HG03064 (cell line): ENCODE measurements at regions not wholly inside any gene's neighbourhood (a gene's known extent, or its start where the extent isn't known, plus 50 kb on each side); places are given as distances from the start of the nearest gene placed in this dataset.
A peak's percentile ranks its signal among the peaks of the same experiment; 100 is the strongest.

ENCODE experiments used
- ATAC-seq: cut with Tn5 transposase; IDR thresholded peaks from one replicate; pipeline ENCODE4 v1.9.1; 2021; ENCODE audit warnings: low read depth; ENCODE audit not compliant: unreplicated experiment

DNA sequence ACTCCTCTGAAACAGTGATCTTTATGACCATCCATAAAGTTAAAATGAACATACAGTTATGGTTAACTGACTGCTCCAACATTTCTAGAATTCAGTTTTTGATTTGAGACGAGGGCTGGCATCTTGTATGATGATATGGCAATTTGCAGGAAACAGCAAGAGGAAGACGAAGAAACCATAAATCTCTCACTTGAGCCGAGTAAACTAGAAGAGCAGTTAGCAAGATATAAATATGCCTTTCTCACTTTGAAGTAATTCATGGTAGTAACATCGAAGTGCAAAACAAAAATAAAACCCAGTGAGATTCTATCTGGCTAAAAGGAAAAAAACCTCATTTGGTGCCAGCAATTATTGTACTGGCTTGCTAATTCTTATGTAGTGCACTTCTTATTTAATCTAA, 139.0 kb upstream of the SPRY1 start:
- ATAC-seq, result no peak

DNA sequence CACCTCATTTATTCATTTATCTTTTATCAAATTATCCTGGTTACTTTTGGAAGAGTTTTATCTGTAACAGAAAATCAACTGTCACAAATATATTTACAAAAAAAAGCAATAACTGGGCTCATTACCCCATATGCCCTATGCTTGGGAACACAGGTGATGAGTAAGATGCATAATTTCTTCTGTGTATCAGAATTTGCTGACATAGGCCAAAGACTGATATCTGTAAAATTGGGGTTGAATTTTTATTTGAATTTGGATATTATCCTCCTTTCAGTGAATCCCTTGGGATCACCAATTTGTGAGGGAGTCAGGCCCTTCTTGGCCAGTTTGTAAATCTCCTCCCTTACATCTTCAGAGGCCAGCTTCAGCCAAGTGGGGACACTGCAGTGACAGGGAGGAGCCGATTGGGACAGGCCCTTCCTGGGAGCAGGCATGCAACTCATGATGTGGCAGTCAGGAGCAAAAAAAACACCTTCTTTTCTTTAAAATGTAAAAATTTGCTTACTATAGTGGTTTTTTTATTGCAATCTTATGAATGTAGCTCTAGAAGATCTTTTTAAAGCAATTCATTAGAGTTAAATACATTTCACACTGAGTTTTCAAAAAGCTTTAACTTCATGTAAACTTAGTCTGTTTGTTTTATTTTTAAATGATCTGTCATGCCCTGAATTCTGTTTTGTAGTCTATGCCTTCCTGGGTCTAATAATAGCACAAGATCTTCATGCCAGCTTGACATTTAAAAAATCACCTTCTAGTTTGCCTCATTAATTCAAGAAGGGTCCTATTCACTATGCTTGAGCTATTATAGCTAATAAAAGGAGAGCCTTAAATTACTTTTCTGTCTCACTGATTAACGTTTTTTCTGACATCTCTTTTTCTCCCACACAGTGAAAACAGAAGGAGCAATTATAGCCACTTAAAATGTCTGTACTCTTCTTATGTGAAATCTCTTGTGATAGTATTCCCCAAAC, 136.6 kb upstream of the SPRY1 start:
- no peak for ATAC-seq

DNA sequence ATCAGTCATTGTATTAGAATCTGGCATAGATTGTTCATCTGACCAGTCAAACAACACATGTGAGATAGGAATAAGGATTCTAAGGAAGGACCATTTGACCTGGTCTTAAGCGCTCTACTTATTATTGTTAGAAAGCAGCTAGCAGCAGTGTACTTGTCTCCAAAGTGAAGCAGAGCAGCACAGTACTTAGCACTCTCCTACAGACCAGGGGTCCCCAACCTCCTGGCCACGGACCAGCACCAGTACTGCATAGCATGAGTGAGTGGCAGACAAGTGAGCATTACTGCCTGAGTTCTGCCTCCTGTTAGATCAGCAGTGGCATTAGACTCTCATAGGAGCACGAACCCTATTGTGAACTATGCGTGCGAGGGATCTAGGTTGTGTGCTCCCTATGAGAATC, 135.9 kb upstream of the SPRY1 start:
- ATAC-seq, result no peak

DNA sequence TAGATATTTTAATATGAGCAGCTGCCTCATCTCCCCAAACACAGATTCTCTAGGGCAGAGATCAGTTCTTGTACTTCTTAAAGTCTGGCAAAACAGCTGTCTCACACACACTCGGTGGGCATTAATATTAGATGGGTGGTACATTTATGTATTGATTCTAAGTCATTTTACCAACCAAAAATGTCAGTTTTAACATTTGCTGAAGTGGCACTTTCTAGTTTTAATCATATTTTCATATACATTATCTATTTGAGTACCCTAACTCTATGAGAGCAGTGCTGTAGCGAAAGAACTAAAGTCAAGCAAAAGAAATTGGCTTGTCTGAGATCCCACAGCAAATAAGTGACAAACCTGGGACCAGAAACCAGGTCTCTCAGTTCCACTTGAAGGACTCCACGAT, 134.5 kb upstream of the SPRY1 start:
- no peak for ATAC-seq

DNA sequence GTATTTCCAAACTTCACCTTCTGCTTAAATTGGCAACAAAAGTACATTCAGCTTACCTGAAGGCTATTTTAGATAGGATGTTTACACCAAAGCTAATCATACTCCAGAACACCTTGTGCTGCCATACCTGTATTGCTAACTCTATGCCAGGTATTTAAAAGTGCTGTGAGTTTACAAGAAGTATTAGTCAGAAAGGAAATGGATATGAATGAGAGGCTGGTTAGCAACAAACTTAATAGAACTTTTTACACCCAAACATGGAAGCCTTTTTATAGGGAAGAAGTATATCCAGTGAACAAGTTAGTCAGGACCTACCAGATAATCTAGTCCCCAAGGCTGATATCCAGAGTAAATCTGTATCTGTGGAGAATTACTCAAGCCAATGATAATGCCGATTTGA, 131.2 kb upstream of the SPRY1 start:
- no peak for ATAC-seq

DNA sequence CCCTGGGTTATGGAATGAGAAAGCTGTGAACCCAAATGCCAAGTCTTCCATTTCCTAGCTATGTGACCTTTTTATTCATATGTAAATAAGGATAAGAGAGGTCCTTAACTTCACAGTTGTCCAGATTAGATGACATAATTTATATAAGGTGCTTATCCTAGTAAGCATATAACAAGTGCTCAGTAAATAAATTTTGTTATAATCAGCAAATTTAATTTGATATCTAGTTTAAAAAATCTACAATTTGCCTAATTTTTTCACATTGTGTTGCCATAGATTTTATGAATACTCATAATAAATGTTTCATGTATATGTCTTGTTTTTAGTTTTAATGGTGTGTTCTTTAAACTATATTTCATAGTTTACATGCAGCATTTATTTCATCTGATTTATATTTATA, 130.4 kb upstream of the SPRY1 start:
- ATAC-seq, result no peak

DNA sequence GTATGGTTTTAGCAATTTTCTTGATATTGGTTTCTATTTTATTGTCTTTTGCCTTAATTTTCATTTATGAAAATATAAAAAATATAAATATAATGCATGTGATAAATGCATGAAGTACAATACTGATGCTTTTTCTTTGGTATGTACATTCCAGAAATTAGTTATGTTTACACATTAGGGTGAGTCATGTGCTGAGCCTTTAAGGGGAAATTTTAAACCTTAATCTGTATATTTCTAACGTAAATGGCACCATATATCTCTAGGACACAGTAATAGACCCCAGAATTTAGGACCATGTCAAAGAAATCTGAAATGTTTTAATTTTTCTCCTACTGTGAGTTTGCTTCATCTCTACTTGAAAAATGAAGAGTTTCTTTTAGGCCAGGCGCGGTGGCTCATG, 117.8 kb upstream of the SPRY1 start:
- ATAC-seq, result no peak

DNA sequence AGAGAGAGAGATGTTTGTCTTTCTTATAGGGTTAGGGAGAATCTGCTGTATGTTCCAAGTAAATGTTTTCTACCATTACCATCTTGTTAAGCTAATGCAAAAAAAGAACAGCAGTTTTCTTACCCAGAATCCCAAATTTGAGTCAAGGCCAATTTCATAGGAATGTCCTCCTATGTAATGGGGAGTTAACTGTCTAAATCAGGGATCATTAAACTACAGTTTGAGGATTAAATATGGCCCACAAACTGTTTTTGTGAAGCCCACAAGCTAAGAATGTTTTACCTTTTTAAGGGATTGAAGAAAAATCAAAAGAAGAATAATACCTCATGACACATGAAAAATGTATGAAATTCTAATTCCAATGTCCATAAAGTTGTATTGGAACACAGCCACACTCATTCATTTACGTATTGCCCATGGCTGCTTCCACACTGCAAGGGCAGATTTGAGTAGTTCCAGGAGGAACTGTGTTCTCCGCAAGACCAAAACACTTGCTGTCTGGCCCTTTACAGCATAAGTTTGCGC, 113.2 kb upstream of the SPRY1 start:
- ATAC-seq, result no peak

DNA sequence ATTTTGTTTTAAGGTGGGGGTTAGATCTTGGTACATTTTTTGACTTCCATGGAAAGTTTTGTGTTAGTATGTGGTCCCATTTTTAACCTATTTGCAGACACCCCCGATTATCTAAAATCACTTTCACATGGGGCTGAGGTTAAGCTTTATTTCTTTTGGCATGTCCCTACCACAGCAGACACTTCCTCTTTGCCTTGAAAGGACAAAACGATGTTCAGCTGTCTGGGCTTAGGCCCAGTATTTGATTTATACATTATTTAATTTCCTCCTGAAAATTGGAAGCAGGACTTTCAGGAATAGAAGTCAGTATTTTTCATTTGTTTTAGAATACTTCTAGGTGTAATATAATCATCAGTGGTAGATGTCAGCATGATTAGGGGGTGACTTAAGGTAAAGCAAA, 112.4 kb upstream of the SPRY1 start:
- ATAC-seq, result no peak

DNA sequence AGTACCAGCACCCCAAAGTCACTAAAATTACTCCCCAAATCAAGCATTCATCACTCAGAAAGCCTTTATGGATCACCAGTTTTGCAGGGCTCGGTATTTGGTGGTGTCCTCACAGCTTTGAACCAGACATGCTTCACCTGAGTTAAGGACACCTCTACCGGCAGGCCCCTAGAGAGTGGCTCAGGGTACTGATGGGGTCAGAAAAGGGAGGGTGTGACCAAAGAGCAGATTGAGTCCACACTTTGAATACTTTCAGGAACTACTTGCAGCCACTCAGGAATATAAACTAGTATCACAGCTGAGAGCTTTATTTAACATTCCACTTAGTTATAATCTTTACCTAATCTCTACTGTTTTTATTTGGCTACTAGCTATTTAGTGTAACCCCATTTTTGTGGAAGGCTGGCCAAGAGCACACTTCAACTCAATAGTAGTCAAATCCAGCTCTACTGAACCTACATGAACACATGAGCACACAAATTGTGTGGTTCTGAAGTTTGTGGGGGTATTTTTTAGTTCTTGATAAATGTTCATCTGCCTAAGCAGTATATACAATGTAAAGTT, 109.6 kb upstream of the SPRY1 start:
- no peak for ATAC-seq

DNA sequence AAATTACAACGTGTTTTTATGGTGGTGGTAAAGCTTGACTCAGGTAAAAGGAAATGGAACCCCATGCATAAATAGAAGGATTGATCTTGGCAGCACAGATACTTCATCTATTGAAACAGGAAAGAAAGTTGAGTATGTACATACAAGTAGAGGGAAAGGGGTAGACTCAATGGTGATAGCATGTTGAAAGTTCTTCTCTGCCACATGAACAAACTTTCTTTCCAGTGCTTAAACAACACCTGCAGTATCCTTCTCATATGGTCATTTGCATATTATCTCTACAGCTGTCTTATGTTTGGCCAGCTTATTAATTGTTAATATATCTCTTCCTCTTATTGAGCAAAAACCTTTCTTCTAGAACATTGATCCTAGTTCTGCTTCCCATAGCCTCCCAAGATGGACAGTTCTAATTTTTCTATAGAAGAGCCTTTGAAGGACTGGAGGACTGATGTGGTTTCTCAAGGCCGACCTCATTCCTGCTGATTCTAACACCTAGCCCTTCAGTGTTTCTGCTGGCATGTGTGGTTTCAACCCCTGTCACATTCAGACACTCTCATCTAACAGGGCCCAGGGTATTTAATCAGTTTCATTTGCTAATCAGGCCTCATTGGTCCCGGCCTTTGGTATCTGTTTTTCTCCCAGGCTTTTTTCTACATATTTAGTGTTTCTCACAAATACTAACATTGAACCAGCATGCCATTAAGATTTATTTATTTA, 108.1 kb upstream of the SPRY1 start:
- ATAC-seq, result peak; percentile 86

DNA sequence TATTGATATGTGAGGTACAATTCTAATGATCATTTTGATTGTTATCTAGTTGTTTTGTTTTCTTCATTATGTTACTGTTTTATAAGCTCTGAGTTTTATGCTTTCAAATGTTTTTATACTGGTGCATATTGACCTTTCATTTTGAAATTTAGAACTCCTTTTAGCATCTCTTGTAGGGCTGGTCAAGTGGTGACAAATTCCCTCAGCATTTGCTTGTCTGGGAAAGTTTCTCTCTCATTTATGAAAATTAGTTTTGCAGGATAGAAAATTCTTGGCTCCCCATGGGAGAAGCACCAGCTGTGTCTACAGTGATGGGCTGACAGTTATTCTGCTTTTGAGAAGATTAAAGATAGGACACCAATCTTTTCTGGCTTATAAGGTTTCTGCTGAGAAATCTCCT, 105.3 kb upstream of the SPRY1 start:
- no peak for ATAC-seq

DNA sequence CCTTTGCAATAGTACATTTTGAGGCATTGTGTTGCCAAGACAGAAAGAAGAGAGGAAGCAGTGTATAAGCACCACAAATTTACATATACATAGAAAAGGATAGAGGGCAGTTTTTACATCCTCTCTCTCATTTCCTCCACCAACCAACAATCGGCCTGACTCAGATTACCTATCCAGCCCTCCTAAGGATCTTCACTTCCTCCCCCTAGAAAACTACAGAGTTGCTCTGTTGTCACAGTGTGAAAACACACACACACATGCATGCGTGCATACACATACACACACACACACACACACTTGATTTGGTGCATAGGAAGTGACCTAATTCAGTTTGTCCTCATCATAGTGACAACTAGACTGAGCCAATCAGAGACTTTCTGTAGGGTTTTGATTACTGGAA, 98.8 kb upstream of the SPRY1 start:
- ATAC-seq, result no peak

DNA sequence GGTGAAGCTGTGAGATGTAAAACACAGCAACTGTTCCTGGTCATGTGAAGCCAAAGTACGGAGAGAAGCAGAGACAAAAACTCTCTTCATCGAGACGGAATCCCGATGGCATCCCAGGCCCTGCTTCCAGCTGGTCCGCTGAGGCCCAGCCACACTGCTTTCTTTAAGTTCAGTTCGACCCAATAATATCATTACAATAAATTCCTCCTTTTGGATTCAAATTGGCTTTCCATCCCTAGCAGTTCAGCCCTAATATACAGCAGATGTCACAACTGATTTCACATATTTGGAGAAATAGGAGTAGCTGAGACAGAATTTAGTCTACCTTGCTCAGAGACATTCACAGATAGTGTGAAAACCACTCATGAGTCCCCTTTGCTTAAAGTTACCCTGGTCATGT, 98.3 kb upstream of the SPRY1 start:
- ATAC-seq, result no peak

DNA sequence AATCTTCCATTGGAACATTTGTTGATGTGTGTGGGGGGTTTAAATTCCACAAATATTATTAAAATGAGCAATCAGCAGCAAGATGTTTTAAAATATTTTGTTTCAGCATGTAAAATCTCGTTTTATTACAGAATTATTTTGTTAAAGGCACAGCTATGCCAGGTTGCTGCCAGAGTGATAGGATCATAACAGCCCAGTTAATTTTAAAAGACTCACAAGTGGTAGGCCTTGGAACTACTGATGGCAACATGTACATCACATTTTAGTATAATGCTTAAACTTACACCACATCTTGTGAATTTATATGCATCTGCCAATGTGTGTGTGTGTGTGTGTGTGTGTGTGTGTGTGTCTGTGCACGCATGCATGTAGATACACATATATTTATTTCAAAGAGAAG, 97.8 kb upstream of the SPRY1 start:
- ATAC-seq, result no peak

DNA sequence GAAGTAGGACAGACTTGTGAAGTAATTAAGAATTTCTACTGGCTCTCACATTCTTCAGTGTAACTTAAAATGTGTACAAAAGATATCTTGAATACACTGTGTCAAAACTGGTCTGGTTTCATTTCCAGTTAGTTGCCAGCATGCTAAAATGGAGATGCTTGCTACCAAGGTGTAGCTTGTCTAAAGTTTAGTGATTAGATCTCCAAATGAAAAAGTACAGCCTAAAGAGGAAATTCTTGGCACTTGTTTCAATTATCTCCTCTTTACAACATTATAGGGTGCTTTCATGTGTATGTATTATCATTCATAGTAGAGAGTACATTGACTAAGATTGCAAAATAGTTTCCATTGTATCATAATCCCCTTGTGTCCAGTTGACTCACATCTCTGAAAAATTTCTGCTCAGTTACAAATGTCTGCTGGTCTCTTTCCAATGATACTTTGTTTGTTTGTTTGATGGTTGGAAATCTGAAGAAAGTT, 97.3 kb upstream of the SPRY1 start:
- no peak for ATAC-seq

DNA sequence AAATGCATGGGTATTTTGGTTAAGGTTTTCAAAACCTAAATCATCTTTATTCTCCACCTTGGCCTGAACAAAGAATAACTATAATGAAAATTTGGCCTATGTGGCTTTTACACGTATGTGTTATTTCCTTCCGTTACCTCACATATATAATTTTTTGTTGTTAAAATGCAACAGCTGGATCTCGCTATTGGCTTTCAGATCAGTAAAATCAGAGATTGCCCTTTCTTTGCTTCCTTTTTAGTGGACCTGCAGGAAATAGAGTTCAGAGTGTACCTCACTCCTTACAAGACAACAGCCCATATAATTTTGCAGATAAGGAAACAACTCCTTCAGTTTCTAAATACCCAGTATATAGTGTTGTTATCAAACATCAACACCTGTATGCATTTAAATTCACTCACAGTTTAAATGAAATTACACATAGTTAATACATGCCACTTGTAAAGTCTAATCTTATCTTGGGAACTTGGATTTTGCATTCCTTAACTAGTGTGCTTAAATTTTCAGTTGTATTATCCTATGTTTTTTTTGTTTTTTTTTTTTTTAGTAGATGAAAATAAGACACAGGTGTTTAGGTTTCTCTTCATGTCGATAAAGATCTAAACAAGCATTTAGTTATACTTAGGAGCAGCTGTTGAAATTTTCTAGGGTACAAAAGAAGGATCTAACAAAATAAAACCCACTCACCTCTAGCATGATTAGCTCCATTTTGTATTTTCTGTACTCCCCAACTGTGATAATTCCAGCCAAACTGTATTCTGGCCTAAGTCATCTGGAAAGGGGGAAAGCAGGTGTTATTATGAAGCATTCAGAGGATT, 96.2 kb upstream of the SPRY1 start:
- no peak for ATAC-seq

DNA sequence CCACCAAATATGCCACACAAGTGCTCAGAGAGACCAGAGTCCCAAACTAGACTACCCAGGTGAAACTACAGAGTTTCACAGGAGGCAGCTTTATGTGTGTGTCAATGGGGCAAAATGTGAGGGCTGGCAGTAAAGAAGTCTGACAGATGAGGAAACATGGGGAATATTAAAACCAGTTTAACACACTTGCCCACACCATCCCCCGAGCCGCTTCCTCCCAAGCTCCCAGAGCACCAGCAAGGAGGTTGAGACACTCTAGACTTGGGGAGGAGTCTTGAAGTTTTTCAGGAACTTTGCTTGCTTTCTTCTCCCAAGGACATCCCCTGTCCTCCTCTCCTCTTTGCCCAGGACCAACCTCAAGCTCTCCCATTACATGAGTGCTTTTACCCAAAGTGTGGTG, 94.7 kb upstream of the SPRY1 start:
- ATAC-seq, result no peak

DNA sequence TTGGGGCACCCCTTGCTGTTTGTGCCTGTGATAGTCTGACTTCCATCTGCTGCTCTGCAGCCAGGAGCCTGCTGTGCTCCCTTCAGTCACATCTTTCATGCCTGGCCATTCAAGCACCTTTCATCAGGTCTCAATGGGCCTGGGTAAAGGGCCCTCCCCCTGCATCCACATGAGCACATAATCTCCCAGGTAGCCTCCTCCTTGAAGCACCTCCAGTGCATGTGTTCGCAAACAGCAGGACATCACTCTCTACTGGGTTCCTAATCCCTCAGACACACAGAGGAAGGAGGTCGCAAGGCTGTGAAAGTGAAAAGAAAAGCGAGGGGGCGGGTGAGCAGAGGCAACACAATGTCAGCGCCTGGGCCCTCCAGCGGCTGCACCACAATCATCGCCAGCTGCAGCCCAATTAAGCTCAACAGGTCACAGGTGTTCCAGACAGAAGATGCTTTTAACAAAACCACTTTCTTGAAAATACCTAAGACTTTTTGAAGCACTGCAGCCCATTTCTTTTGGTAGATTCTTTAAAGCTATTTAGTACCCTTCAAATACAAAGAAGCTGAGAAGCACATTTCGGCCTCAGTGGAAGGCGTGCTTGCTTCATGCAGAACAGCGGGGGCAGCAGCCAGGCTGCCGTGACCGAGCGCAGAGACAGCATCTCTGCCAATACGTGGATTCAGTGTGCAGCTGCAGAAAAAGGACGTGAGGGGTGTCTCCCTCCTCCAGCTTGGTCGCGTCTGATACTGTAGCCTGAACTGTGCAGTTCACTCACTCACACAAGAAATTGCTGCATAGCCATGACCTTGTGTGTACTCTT, 92.2 kb upstream of the SPRY1 start:
- no peak for ATAC-seq

DNA sequence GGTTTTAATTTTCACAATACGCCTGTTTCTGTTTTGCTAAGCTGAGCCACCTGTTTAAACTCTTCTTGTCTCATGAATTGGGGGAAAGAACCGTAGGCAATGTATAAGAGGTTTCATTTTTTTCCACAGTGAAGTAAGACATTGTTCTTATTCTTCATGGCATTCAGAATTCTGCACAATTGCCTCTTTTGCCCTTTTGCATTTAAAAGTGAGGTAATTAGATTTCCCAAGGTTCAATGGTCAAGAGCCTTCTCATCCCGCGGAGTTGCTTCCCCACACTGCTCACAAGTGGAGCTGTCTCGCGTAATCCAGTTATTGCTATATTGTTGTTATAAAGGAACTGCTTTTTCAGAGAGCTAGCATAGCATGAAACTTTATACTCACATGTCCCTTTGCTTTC, 90.9 kb upstream of the SPRY1 start:
- no peak for ATAC-seq
